ENCODE measurements at regions not wholly inside any gene's neighbourhood (a gene's known extent, or its start where the extent isn't known, plus 50 kb on each side); places are given as distances from the start of the nearest gene placed in this dataset.
"Not testable (repeated sequence)": the region's sequence is repeated elsewhere in the genome, so short reads cannot be mapped to it uniquely, and the experiment has no call there.

- no peak overlapping the region for H3K4me3 ChIP-seq (ENCODE audit: low read depth, low read length)
- no peak overlapping the region for H3K4ac ChIP-seq (ENCODE audit: low read depth, low read length)
- no peak overlapping the region for H2BK5ac ChIP-seq (ENCODE audit: low read depth, low read length, poor library complexity)
- no peak for DNase-seq
- peaks cover 2% of the 10 kb centered on the region for H3K79me1 ChIP-seq (ENCODE audit: low read length)
- no peak overlapping the region for H3K9ac ChIP-seq (ENCODE audit: low read length)
- H3K27me3 ChIP-seq (ENCODE audit: insufficient read depth, low read length) = no peaks in the 10 kb centered on the region
- no peak overlapping the region for H4K91ac ChIP-seq (ENCODE audit: low read depth, low read length)
- H3K79me2 ChIP-seq (ENCODE audit: control insufficient read depth, insufficient read depth, low read length, poor library complexity) = no peaks in the 10 kb centered on the region
- no peaks in the 10 kb centered on the region for H3K4me1 ChIP-seq (ENCODE audit: control insufficient read depth in 1 of 2, insufficient read depth in 2 of 2, low read length in 2 of 2)
- WGBS (ENCODE audit: extremely low coverage, insufficient coverage, insufficient read length) = no CpG with 5 or more reads among the region's 1 CpG
- H4K12ac ChIP-seq (ENCODE audit: low read depth, low read length) = no peak overlapping the region
- H3K9me3 ChIP-seq (ENCODE audit: insufficient read depth, low read depth, low read length) = no peaks in the 10 kb centered on the region
- H3K36me3 ChIP-seq (ENCODE audit: control insufficient read depth in 1 of 2, insufficient read depth in 2 of 2, low read length in 2 of 2) = peaks cover 0 to 2% of the 10 kb centered on the region in 2 experiments
- H2AFZ ChIP-seq (ENCODE audit: insufficient read depth, low read length, poor library complexity) = no peak overlapping the region
- no peak overlapping the region for H3K27ac ChIP-seq (ENCODE audit: low read depth, low read length)
- H2BK120ac ChIP-seq (ENCODE audit: insufficient read depth, low read length, poor library complexity) = no peak overlapping the region
- H3K4me2 ChIP-seq (ENCODE audit: low read length) = no peak overlapping the region
- H4K8ac ChIP-seq (ENCODE audit: low read depth, low read length) = no peak overlapping the region
- H3K18ac ChIP-seq (ENCODE audit: low read length) = no peak overlapping the region
- no peak overlapping the region for H2AK5ac ChIP-seq (ENCODE audit: low read length)
- H3K23ac ChIP-seq (ENCODE audit: low read length) = no peak overlapping the region
- no peak overlapping the region for H2BK12ac ChIP-seq (ENCODE audit: low read length)
- no peak overlapping the region for H3K14ac ChIP-seq (ENCODE audit: low read length)
Measured at GRCh38 chr3:35448121-35448520, 191.2 kb upstream of the ARPP21 start.

GRCh38 chr3:35448681-35449080, 190.6 kb upstream of the ARPP21 start:
- Histone ChIP-seq H3K79me1 (ENCODE audit: low read length) (peaks cover 2% of the 10 kb centered on the region), H4K91ac (ENCODE audit: low read depth, low read length) (no peak overlapping the region), H3K4me2 (ENCODE audit: low read length) (no peak overlapping the region), H3K14ac (ENCODE audit: low read length) (no peak overlapping the region), H3K27me3 (ENCODE audit: insufficient read depth, low read length) (no peaks in the 10 kb centered on the region), H2BK12ac (ENCODE audit: low read length) (no peak overlapping the region), H3K79me2 (ENCODE audit: control insufficient read depth, insufficient read depth, low read length, poor library complexity) (no peaks in the 10 kb centered on the region), H2AK5ac (ENCODE audit: low read length) (no peak overlapping the region), H2AFZ (ENCODE audit: insufficient read depth, low read length, poor library complexity) (no peak overlapping the region), H3K23ac (ENCODE audit: low read length) (no peak overlapping the region), H4K8ac (ENCODE audit: low read depth, low read length) (no peak overlapping the region), H3K27ac (ENCODE audit: low read depth, low read length) (no peak overlapping the region), H2BK120ac (ENCODE audit: insufficient read depth, low read length, poor library complexity) (no peak overlapping the region), H3K4ac (ENCODE audit: low read depth, low read length) (no peak overlapping the region), H3K4me3 (ENCODE audit: low read depth, low read length) (no peak overlapping the region), H3K9me3 (ENCODE audit: insufficient read depth, low read depth, low read length) (no peaks in the 10 kb centered on the region), H3K4me1 (ENCODE audit: control insufficient read depth in 1 of 2, insufficient read depth in 2 of 2, low read length in 2 of 2) (no peaks in the 10 kb centered on the region), H3K36me3 (ENCODE audit: control insufficient read depth in 1 of 2, insufficient read depth in 2 of 2, low read length in 2 of 2) (peaks cover 0 to 2% of the 10 kb centered on the region in 2 experiments), H2BK5ac (ENCODE audit: low read depth, low read length, poor library complexity) (no peak overlapping the region), H3K18ac (ENCODE audit: low read length) (no peak overlapping the region), H4K12ac (ENCODE audit: low read depth, low read length) (no peak overlapping the region), H3K9ac (ENCODE audit: low read length) (no peak overlapping the region)
- no CpG with 5 or more reads among the region's 1 CpG for WGBS (ENCODE audit: extremely low coverage, insufficient coverage, insufficient read length)
- DNase-seq = no peak

DNA sequence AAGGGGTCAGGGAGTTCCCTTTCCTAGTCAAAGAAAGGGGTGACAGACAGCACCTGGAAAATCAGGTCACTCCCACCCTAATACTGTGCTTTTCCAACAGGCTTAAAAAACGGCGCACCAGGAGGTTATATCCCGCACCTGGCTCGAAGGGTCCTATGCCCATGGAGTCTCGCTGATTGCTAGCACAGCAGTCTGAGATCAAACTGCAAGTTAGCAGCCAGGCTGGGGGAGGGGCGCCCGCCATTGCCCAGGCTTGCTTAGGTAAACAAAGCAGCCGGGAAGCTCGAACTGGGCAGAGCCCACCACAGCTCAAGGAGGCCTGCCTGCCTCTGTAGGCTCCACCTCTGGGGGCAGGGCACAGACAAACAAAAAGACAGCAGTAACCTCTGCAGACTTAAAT, 184.5 kb upstream of the ARPP21 start:
- not testable (repeated sequence) for H3K18ac ChIP-seq (ENCODE audit: low read length); H4K12ac ChIP-seq (ENCODE audit: low read depth, low read length); H2AFZ ChIP-seq (ENCODE audit: insufficient read depth, low read length, poor library complexity); DNase-seq; H3K4ac ChIP-seq (ENCODE audit: low read depth, low read length); H3K9ac ChIP-seq (ENCODE audit: low read length); H3K23ac ChIP-seq (ENCODE audit: low read length); H3K27ac ChIP-seq (ENCODE audit: low read depth, low read length); H3K79me2 ChIP-seq (ENCODE audit: control insufficient read depth, insufficient read depth, low read length, poor library complexity); H3K36me3 ChIP-seq (ENCODE audit: control insufficient read depth in 1 of 2, insufficient read depth in 2 of 2, low read length in 2 of 2); H4K91ac ChIP-seq (ENCODE audit: low read depth, low read length); H3K9me3 ChIP-seq (ENCODE audit: insufficient read depth, low read depth, low read length); H4K8ac ChIP-seq (ENCODE audit: low read depth, low read length); H2AK5ac ChIP-seq (ENCODE audit: low read length); H2BK12ac ChIP-seq (ENCODE audit: low read length); H3K79me1 ChIP-seq (ENCODE audit: low read length); H3K4me2 ChIP-seq (ENCODE audit: low read length); H2BK120ac ChIP-seq (ENCODE audit: insufficient read depth, low read length, poor library complexity); H3K27me3 ChIP-seq (ENCODE audit: insufficient read depth, low read length); H2BK5ac ChIP-seq (ENCODE audit: low read depth, low read length, poor library complexity); H3K4me1 ChIP-seq (ENCODE audit: control insufficient read depth in 1 of 2, insufficient read depth in 2 of 2, low read length in 2 of 2); H3K14ac ChIP-seq (ENCODE audit: low read length); H3K4me3 ChIP-seq (ENCODE audit: low read depth, low read length)
- no CpG with 5 or more reads among the region's 9 CpGs for WGBS (ENCODE audit: extremely low coverage, insufficient coverage, insufficient read length)

GRCh38 chr3:35473956-35474355, 165.4 kb upstream of the ARPP21 start:
- no peak overlapping the region for H3K9ac ChIP-seq (ENCODE audit: low read length)
- H4K8ac ChIP-seq (ENCODE audit: low read depth, low read length) = no peak overlapping the region
- no peak overlapping the region for H2BK12ac ChIP-seq (ENCODE audit: low read length)
- no peak overlapping the region for H3K27ac ChIP-seq (ENCODE audit: low read depth, low read length)
- no peak overlapping the region for H2AFZ ChIP-seq (ENCODE audit: insufficient read depth, low read length, poor library complexity)
- H3K18ac ChIP-seq (ENCODE audit: low read length) = no peak overlapping the region
- H3K36me3 ChIP-seq (ENCODE audit: control insufficient read depth in 1 of 2, insufficient read depth in 2 of 2, low read length in 2 of 2) = no peaks in the 10 kb centered on the region
- no peak overlapping the region for H3K4me2 ChIP-seq (ENCODE audit: low read length)
- H2BK5ac ChIP-seq (ENCODE audit: low read depth, low read length, poor library complexity) = no peak overlapping the region
- no peak overlapping the region for H2BK120ac ChIP-seq (ENCODE audit: insufficient read depth, low read length, poor library complexity)
- no peak overlapping the region for H3K14ac ChIP-seq (ENCODE audit: low read length)
- WGBS (ENCODE audit: extremely low coverage, insufficient coverage, insufficient read length) = no CpG with 5 or more reads among the region's 1 CpG
- no peak overlapping the region for H4K91ac ChIP-seq (ENCODE audit: low read depth, low read length)
- H3K9me3 ChIP-seq (ENCODE audit: insufficient read depth, low read depth, low read length) = no peaks in the 10 kb centered on the region
- peak in 1 of 2 donors; percentile 30 for DNase-seq
- H3K4ac ChIP-seq (ENCODE audit: low read depth, low read length) = no peak overlapping the region
- H3K4me1 ChIP-seq (ENCODE audit: control insufficient read depth in 1 of 2, insufficient read depth in 2 of 2, low read length in 2 of 2) = no peaks in the 10 kb centered on the region
- no peak overlapping the region for H2AK5ac ChIP-seq (ENCODE audit: low read length)
- H4K12ac ChIP-seq (ENCODE audit: low read depth, low read length) = no peak overlapping the region
- no peaks in the 10 kb centered on the region for H3K27me3 ChIP-seq (ENCODE audit: insufficient read depth, low read length)
- H3K79me1 ChIP-seq (ENCODE audit: low read length) = no peaks in the 10 kb centered on the region
- no peaks in the 10 kb centered on the region for H3K79me2 ChIP-seq (ENCODE audit: control insufficient read depth, insufficient read depth, low read length, poor library complexity)
- H3K23ac ChIP-seq (ENCODE audit: low read length) = no peak overlapping the region
- H3K4me3 ChIP-seq (ENCODE audit: low read depth, low read length) = no peak overlapping the region

All from trophoblast cell (in vitro differentiated cells and primary cell).